SK-N-SH (cell line): ENCODE measurements at regions not wholly inside any gene's neighbourhood (a gene's known extent, or its start where the extent isn't known, plus 50 kb on each side); places are given as distances from the start of the nearest gene placed in this dataset.
A peak's percentile ranks its signal among the peaks of the same experiment; 100 is the strongest.

ENCODE experiments used
- CTCF ChIA-PET: fragments of 300-600, 350-600 bp; formaldehyde crosslinking; extraction: SDS; loops from one replicate; lab custom pipeline; 2021; lab: Yijun Ruan, JAX
- POLR2A ChIA-PET: fragments of 350-600 bp; sonication (Branson Sonifier 250); formaldehyde crosslinking; extraction: SDS; loops from one replicate; lab custom pipeline; 2020; ENCODE audit warnings: antibody characterized with exemption, inconsistent platforms; lab: Yijun Ruan, JAX
- DNase-seq: peaks from one replicate; pipeline ENCODE4 v3.0.0; 2012
- H2AFZ ChIP-seq: fragments of 200-600 bp; sonication (generic); 2 replicates; pipeline ENCODE4 v1.8.1; 2016; ENCODE audit warnings: antibody characterized with exemption, mild to moderate bottlenecking, low read depth
- H3F3A ChIP-seq: fragments of 200-600 bp; sonication (generic); replicated peaks from 2 replicates; pipeline ENCODE3; 2016; ENCODE audit warnings: antibody characterized with exemption, mild to moderate bottlenecking; ENCODE audit not compliant: insufficient read depth
- H3K27ac ChIP-seq, 2 experiments: fragments of 200-500 bp in 1 of 2; fragments of 200-600 bp in 1 of 2; sonication (Bioruptor generic) in 1 of 2; sonication (generic), shearing (Covaris generic) in 1 of 2; 2 replicates each; pipeline versions ENCODE4 v1.5.1 to v1.6.1; 2014 to 2016; ENCODE audit warnings: low read depth in 2 of 2, inconsistent platforms in 1 of 2, low read length in 1 of 2, mild to moderate bottlenecking in 1 of 2, mixed read lengths in 1 of 2
- H3K27me3 ChIP-seq: fragments of 200-600 bp; sonication (generic), shearing (Covaris generic); 2 replicates; pipeline ENCODE4 v1.6.1; 2016; ENCODE audit warnings: mixed run types; ENCODE audit not compliant: insufficient read depth
- H3K36me3 ChIP-seq, 2 experiments: fragments of 200-500 bp in 1 of 2; fragments of 200-600 bp in 1 of 2; sonication (Bioruptor generic) in 1 of 2; sonication (generic) in 1 of 2; replicated peaks in 1 of 2; 2 replicates each; pipeline versions ENCODE3 to v1.5.1; 2014 to 2016; ENCODE audit warnings: low read length in 1 of 2, mild to moderate bottlenecking in 1 of 2; ENCODE audit not compliant: insufficient read depth in 2 of 2, control insufficient read depth in 1 of 2
- H3K4me1 ChIP-seq, 2 experiments: fragments of 200-500 bp in 1 of 2; fragments of 200-600 bp in 1 of 2; sonication (Bioruptor generic) in 1 of 2; sonication (generic), shearing (Covaris generic) in 1 of 2; 2 replicates each; pipeline versions ENCODE4 v1.5.1 to v1.6.1; 2014 to 2016; ENCODE audit warnings: low read depth in 1 of 2, low read length in 1 of 2, mixed run types in 1 of 2; ENCODE audit not compliant: insufficient read depth in 2 of 2, control insufficient read depth in 1 of 2
- H3K4me2 ChIP-seq: fragments of 200-600 bp; sonication (generic), shearing (Covaris generic); 2 replicates; pipeline ENCODE4 v1.6.1; 2017; ENCODE audit warnings: mixed run types
- H3K4me3 ChIP-seq, 2 experiments: fragments of 200-500 bp in 1 of 2; fragments of 200-600 bp in 1 of 2; sonication (Bioruptor generic) in 1 of 2; sonication (generic), shearing (Covaris generic) in 1 of 2; 2 replicates each; pipeline versions ENCODE4 v1.5.1 to v1.8.1; 2014 to 2016; ENCODE audit warnings: low read depth in 2 of 2, inconsistent platforms in 1 of 2, low read length in 1 of 2, mild to moderate bottlenecking in 1 of 2, mixed read lengths in 1 of 2, moderate library complexity in 1 of 2
- H3K79me2 ChIP-seq: fragments of 200-600 bp; sonication (generic); 2 replicates; pipeline ENCODE4 v1.8.1; 2017; ENCODE audit warnings: mild to moderate bottlenecking; ENCODE audit not compliant: insufficient read depth
- H3K9ac ChIP-seq: fragments of 200-600 bp; sonication (generic); 2 replicates; pipeline ENCODE4 v1.6.1; 2017; ENCODE audit warnings: mixed run types
- H3K9me2 ChIP-seq: fragments of 200-600 bp; sonication (generic); 2 replicates; pipeline ENCODE4 v1.6.1; 2017; ENCODE audit warnings: mixed run types
- H3K9me3 ChIP-seq: fragments of 200-600 bp; sonication (generic); 2 replicates; pipeline ENCODE4 v1.6.1; 2017; ENCODE audit warnings: mixed run types, mild to moderate bottlenecking, moderate library complexity
- H4K20me1 ChIP-seq: fragments of 200-600 bp; sonication (generic); 2 replicates; pipeline ENCODE4 v1.6.1; 2017; ENCODE audit warnings: mild to moderate bottlenecking, mixed run types; ENCODE audit not compliant: insufficient read depth
- CTCF ChIP-seq: fragments of 200-600 bp; sonication (generic); IDR thresholded peaks from 2 replicates; pipeline ENCODE4 v1.6.1; 2017; ENCODE audit warnings: antibody characterized with exemption, mild to moderate bottlenecking, moderate library complexity
- ELF1 ChIP-seq: IDR thresholded peaks from 2 replicates; pipeline ENCODE4 v1.4.0; 2012
- EP300 ChIP-seq, 2 experiments: IDR thresholded peaks; 2 replicates each; pipeline versions ENCODE4 v1.4.0 to v1.6.1; 2012; ENCODE audit warnings: borderline replicate concordance in 1 of 2, low read depth in 1 of 2, low read length in 1 of 2
- FOXM1 ChIP-seq: IDR thresholded peaks from 2 replicates; pipeline ENCODE4 v1.4.0; 2012; ENCODE audit warnings: low read depth, mild to moderate bottlenecking
- GATA2 ChIP-seq: sonication (generic); formaldehyde crosslinking; IDR thresholded peaks from 2 replicates; pipeline ENCODE4 v1.5.0; 2020; ENCODE audit warnings: mild to moderate bottlenecking, missing genetic modification reagents
- POLR2AphosphoS5 ChIP-seq: IDR thresholded peaks from 2 replicates; pipeline ENCODE4 v1.6.1; 2012; ENCODE audit warnings: low read depth, low read length
- RAD21 ChIP-seq: IDR thresholded peaks from 2 replicates; pipeline ENCODE4 v1.6.1; 2012; ENCODE audit warnings: mild to moderate bottlenecking, low read length
- RCOR1 ChIP-seq: fragments of 150-350 bp; IDR thresholded peaks from 2 replicates; pipeline ENCODE4 v1.6.1; 2017; ENCODE audit warnings: antibody characterized with exemption, low read length
- TAF1 ChIP-seq: IDR thresholded peaks from 2 replicates; pipeline ENCODE4 v1.6.1; 2012; ENCODE audit warnings: low read depth, mild to moderate bottlenecking, low read length, moderate library complexity, borderline replicate concordance
- TCF12 ChIP-seq: IDR thresholded peaks from 2 replicates; pipeline ENCODE4 v1.4.0; 2012
- WGBS: methylation state at CpG from one replicate; pipeline ENCODE4 v1.1.6; 2017; ENCODE audit warnings: low lambda C conversion rate; 5-methylcytosine and 5-hydroxymethylcytosine counted together

- H2AFZ ChIP-seq = no peak overlapping the region
- no peak overlapping the region for H3K4me3 ChIP-seq
- 81% methylated on average over 5 of the region's 5 CpGs for WGBS
- ChIA-PET POLR2A (interaction anchor here (0.6 kb wide), 1 partner anchor 61 kb away, joined by 4 read pairs; no protein-coding TSS in a partner anchor), CTCF (interaction anchor here (0.6 to 1.3 kb wide), 2 partner anchors 15 to 23 kb away, joined by 3 to 4 read pairs; no protein-coding TSS in a partner anchor)
- H3K4me1 ChIP-seq = peaks cover 9 to 11% of the 10 kb centered on the region in 2 experiments; a peak in 2 of 4 replicates
- no peak for DNase-seq
- H3K36me3 ChIP-seq = no peaks in the 10 kb centered on the region
- H3K27me3 ChIP-seq = no peaks in the 10 kb centered on the region
- no peaks in the 10 kb centered on the region for H3K79me2 ChIP-seq
- no peaks in the 10 kb centered on the region for H4K20me1 ChIP-seq
- H3F3A ChIP-seq = no peaks in the 10 kb centered on the region
- no peak overlapping the region for H3K27ac ChIP-seq
- no peak overlapping the region for H3K9ac ChIP-seq
- no peak for TF ChIP-seq CTCF
- no peak for TF ChIP-seq ELF1
- H3K9me3 ChIP-seq = no peaks in the 10 kb centered on the region
- no peak overlapping the region for H3K4me2 ChIP-seq
- H3K9me2 ChIP-seq = no peaks in the 10 kb centered on the region
These were observed 161.5 kb downstream of the CARTPT start for GRCh38 chr5:71880536-71880935.

GRCh38 chr5:71882826-71883741 lies 164.0 kb downstream of the CARTPT start:
- WGBS = 41% methylated on average over 6 of the region's 10 CpGs
- CTCF ChIA-PET = interaction anchor here (0.8 to 1.3 kb wide), 3 partner anchors 8 to 251 kb away, joined by 3 read pairs; no protein-coding TSS in a partner anchor
- peak; percentile 50 for DNase-seq
- Histone ChIP-seq H3K9me2 (no peaks in the 10 kb centered on the region), H3K27me3 (no peaks in the 10 kb centered on the region), H3K4me2 (peak overlapping the region; percentile 50), H3K9me3 (no peaks in the 10 kb centered on the region), H3F3A (no peaks in the 10 kb centered on the region), H3K4me1 (peaks cover 9 to 11% of the 10 kb centered on the region in 2 experiments; a peak in 2 of 4 replicates), H3K36me3 (no peaks in the 10 kb centered on the region), H3K4me3 (no peak overlapping the region), H3K79me2 (no peaks in the 10 kb centered on the region), H3K27ac (peak overlapping the region in 1 of 2 experiments; percentile 18; a peak in 1 of 4 replicates), H4K20me1 (no peaks in the 10 kb centered on the region), H3K9ac (no peak overlapping the region), H2AFZ (no peak overlapping the region)
- TF ChIP-seq RAD21 (0 out of 2 replicates have a peak, but pooled peaks have one; percentile 1), TAF1 (no peak), POLR2AphosphoS5 (no peak), GATA2 (peak; percentile 36; the same call in 1 of the 2 replicates), CTCF (0 out of 2 replicates have a peak, but pooled peaks have one; percentile 15), TCF12 (peak; percentile 61; the same call in 1 of the 2 replicates), EP300 (IDR thresholded peaks at IDR 0.05; ENCODE audit: borderline replicate concordance in 1 of 2, low read depth in 1 of 2, low read length in 1 of 2) (peak in 1 of 2 experiments; percentile 45; a peak in 1 of 4 replicates), FOXM1 (no peak), RCOR1 (0 out of 2 replicates have a peak, but pooled peaks have one; percentile 8)
- POLR2A ChIA-PET = no interaction called here
